ENCODE measurements at regions not wholly inside any gene's neighbourhood (a gene's known extent, or its start where the extent isn't known, plus 50 kb on each side); places are given as distances from the start of the nearest gene placed in this dataset.
"Not testable (repeated sequence)": the region's sequence is repeated elsewhere in the genome, so short reads cannot be mapped to it uniquely, and the experiment has no call there.

DNA sequence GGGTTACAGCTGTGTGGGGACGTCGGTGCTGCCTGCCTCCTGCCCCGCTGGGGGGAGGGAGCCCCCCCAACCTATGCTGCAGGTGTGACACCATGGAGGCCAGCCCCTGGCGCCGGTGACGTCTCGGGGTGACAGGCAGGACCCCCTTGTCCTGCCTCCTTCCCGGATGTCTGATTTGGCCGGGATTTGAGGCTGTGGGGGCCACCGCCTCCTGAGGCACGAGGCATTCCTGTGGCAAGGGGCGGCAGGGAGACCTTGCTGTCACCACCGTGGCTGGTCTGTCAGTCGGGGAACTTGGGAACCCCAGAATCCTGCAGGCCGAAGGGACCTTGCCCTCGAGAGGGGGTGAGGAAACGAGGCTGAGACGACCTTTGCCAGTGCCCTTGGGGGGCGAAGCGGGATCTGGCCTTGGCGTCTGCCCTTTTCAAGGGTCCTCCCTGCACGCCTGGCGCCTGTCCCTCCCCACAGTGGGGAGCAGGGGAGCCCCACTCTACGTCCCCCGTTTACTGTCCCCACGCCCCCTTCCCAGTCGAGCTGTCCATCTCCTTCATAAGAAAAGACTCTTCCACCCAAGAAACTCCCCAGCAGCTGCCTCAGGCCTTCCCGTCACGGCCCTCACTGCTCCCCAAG is 74.4 kb downstream of the METRNL start:
- peaks cover 31% of the 10 kb centered on the region for H3K4me1 Mint-ChIP-seq
- H3K4me3 Mint-ChIP-seq, result no peak overlapping the region
- peak overlapping the region; percentile 61 for H3K27ac Mint-ChIP-seq
- no peaks in the 10 kb centered on the region for H3K36me3 Mint-ChIP-seq
- peak; percentile 21 for ATAC-seq
- H3K9me3 Mint-ChIP-seq, result no peaks in the 10 kb centered on the region
- H3K27me3 Mint-ChIP-seq, result peaks cover 45% of the 10 kb centered on the region

DNA sequence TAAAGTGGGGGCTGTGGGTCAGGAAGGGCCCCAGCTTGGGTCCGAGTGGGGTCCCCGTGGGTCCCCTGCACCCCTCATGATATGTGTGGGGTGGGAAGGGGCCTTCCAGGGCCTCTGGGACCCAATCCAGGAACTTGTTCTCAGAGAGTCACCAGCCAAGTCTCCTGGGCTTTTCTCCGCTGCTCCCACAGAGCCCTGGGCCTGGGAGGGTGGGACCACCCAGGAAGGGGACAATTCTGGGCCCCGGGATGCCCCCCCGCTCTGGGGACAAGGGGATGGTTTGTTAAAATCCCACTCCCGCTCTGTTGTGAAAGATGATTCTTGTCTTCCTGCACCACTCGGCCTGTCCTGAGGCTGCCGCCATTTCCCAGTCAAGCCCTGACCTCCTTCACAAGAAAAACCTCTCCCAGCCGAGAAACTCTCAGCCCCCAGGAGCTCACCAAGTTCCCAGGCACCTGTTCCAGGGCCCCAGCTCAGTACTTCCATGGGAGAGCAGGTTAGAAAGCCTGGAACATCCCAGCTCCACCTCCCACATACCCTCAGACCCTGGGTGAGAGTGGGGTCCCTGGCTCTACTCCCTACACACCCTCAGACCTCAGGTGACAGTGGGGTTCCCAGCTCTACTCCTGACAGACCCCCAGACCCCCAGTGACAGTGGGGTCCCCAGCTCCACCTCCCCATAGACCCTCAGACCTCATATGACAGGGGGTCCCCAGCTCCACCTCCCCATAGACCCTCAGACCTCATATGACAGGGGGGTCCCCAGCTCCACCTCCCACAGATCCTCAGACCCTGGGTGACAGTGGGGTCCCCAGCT is 75.1 kb downstream of the METRNL start:
- H3K27ac Mint-ChIP-seq, result peak overlapping the region; percentile 61
- H3K36me3 Mint-ChIP-seq, result no peaks in the 10 kb centered on the region
- peak; percentile 31 for ATAC-seq
- H3K4me3 Mint-ChIP-seq, result no peak overlapping the region
- H3K4me1 Mint-ChIP-seq, result peaks cover 31% of the 10 kb centered on the region
- H3K27me3 Mint-ChIP-seq, result peaks cover 49% of the 10 kb centered on the region
- H3K9me3 Mint-ChIP-seq, result no peaks in the 10 kb centered on the region

DNA sequence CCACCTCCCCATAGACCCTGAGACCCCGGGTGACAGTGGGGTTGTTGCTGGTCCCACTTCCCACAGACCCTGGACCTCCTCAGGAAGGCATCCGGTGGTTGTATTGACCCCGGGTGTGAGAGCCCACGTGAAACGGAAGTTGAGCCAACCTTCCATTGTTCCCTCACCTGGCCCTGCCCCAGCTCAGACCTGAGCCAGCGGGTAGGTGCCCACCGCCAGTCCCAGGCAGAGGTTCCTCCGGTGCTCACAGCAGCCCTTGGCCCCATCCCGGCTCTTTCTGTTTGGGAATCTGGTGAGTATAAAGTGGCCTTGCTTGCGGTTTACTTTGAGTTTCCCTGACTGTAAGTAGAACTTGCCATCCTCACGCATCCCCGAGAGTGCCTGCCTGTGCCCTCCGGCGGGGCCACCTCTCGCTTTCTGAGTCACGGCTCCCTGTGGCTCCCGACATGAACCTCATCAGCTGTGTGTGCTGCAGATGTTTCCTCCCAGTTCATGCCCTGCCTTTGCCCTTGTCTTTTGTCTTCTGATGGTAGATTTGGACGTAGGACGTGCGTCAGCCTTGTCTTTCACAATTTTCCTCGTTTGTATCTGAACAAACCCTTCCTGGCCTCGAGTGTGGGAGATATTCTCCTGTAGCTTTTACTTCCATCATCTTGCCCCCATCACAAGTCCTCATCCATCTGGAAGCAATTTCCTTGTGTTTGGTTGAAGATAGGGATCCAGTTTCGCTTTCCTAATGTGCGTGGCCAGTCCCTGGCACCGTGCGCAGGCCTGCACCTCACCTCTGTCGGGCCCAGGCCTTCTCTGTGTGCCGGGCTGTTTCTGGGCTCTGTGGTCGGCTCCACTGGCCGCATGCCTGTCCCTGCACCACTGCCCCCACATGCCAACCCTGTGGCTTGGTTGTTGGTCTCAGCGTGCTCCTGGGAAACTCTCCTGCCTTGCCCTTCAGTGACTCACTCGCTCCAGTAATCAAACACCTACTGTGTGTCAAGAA is 76.0 kb downstream of the METRNL start:
- Mint-ChIP-seq H3K27me3 (peaks cover 49% of the 10 kb centered on the region), H3K9me3 (no peaks in the 10 kb centered on the region), H3K36me3 (no peaks in the 10 kb centered on the region), H3K27ac (peak overlapping the region; percentile 61), H3K4me1 (peaks cover 31% of the 10 kb centered on the region), H3K4me3 (no peak overlapping the region)
- no peak for ATAC-seq

DNA sequence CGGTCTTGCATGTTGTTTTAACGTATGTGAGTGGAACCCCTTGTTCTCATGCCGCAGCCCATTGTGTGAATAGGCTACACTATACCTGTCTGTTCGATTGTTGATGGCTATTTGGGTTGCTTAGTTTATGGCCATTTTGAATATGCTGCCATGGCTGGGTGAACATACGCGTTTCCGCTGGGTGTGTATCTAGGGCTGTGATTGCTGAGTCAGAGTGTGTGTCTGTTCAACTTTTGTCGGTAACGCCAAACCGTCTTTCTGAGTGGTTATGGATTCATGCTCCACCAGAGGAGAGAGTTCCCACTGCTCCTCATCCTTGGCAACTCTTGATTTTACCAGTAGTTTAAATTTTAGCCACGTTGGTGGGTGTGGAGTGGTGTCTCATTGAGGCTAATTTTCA is 77.0 kb downstream of the METRNL start:
- peaks cover 31% of the 10 kb centered on the region for H3K4me1 Mint-ChIP-seq
- no peak for ATAC-seq
- H3K27ac Mint-ChIP-seq, result no peak overlapping the region
- H3K9me3 Mint-ChIP-seq, result no peaks in the 10 kb centered on the region
- H3K27me3 Mint-ChIP-seq, result peaks cover 51% of the 10 kb centered on the region
- H3K36me3 Mint-ChIP-seq, result no peaks in the 10 kb centered on the region
- H3K4me3 Mint-ChIP-seq, result no peak overlapping the region

DNA sequence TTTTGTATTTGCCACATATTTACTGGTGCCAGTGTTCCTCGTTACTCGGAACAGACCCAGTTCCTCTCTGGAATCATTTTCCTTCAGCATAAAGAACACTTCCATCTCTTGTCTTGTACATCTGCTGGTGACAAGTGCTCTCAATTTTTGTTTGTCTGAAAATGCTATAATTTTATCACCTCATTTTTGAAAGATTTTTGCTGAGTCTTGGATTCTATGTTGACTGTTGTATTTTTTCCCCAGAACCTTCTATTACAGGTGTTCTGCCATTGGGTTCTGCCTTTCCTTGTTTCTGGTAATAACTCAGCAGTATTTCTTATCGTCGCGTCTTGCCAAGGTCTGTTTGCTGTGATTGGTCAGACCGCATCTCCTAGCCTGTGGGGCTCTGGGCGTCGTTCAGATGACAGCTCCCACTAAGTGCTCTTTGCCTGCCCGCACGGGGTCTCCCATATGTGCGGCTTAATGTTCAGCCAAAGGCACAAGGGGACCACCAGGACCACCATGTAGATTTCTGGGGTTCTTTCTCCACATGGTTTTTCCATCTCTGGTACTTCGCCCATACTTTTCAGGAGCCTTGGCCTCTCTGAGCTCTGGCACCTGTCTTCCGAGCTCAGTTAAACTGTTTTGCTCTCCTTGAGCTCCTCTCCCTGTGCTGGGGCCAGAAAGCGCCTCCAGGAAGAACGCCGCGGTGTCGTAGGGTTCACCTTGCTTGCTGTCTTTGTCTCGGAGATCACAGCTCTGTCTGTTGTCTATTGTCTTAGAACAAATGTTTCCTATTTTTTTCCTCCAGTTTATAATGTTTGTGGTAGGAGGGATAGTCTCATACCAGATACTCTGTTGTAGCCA is 80.0 kb downstream of the METRNL start:
- Mint-ChIP-seq H3K27ac (no peak overlapping the region), H3K9me3 (no peaks in the 10 kb centered on the region), H3K27me3 (peaks cover 56% of the 10 kb centered on the region), H3K4me1 (peaks cover 15% of the 10 kb centered on the region), H3K36me3 (no peaks in the 10 kb centered on the region), H3K4me3 (no peak overlapping the region)
- ATAC-seq, result no peak

DNA sequence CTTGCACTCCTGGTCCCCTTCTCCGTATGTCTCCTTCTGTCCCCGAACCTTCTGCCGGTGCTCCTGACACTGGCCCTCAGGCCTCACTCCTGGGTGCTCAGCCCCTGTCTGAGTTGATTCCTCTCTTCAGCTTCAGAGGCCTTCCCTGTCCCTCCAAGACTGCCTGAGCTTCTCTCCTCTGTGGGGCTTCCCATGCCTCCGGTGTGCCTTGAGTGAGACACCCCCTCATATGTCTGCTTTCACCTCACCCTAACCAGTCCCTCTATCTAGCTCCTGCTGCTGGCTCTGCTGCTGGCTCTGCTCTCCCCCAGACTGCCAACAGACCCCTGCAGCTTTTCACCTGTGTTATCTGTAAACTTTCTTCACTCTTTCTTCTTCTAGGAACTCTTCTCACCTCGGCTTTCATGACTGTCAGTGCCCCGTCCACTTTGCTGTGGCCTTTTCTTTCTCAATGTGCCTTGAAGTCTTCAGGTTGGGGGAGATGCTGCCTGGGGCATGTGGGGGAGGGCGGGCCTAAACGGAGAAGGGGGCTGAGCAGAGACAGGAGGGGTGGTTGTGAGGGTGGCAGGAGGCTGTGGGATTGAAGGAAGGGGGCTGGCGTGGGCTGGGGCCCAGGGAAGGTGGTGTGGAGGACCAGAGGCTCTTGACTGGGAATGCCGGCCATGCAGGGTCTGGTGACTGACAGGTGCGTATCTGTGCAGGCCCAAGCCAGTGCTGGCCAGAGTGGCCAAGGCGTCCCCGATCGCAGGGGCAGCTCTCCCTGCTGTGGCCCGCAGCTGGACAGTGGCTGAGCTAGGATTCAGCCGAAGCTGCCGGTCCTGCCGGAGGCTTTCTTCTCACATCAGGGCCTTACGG is 81.3 kb downstream of the METRNL start:
- Mint-ChIP-seq H3K27me3 (peaks cover 43% of the 10 kb centered on the region), H3K4me1 (peaks cover 3% of the 10 kb centered on the region), H3K27ac (no peak overlapping the region)

DNA sequence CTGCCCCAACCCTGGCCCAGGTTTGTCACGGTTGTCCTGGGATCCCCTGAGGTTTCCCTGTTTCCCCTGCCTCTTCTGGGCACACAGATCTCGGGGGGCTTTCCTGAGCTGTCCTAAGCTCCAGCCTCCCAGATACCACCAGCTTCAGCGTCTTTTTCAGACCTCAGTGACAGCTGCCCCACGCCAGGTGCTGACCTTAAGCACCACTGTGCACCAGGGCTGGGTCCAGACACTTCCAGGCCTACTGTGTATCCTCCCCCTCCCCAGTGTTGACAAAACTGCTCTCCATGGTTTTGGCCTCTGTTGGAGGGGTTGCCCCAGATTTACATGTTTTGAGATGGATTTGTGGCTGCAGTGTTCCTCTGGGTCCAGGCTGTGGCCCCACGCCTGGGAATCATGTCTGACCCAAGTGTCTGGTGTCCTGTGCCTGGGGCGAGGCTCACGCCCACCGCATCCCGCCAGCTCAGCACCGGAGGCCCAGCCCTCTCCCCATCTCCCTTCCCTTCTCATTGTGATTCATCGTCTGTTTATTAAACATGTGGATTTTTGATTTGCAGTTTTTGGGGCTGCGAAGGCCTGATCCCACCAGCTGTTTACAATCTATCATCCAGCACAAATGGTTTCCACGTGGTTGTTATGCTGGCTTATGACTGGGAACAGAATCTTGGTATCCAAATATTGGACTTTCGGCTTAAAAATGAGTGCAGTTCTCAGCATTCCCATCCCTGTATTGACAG is 82.1 kb downstream of the METRNL start:
- H3K27me3 Mint-ChIP-seq, result peaks cover 41% of the 10 kb centered on the region
- H3K4me1 Mint-ChIP-seq, result no peaks in the 10 kb centered on the region
- no peak overlapping the region for H3K27ac Mint-ChIP-seq
- no peak overlapping the region for H3K4me3 Mint-ChIP-seq
- no peak for ATAC-seq
- no peaks in the 10 kb centered on the region for H3K36me3 Mint-ChIP-seq
- peaks cover 3% of the 10 kb centered on the region for H3K9me3 Mint-ChIP-seq

More for the DNA sequence above, 81.3 kb downstream of the METRNL start:
- ATAC-seq, result peak; percentile 8
- H3K4me3 Mint-ChIP-seq, result no peak overlapping the region
- H3K9me3 Mint-ChIP-seq, result no peaks in the 10 kb centered on the region
- no peaks in the 10 kb centered on the region for H3K36me3 Mint-ChIP-seq

DNA sequence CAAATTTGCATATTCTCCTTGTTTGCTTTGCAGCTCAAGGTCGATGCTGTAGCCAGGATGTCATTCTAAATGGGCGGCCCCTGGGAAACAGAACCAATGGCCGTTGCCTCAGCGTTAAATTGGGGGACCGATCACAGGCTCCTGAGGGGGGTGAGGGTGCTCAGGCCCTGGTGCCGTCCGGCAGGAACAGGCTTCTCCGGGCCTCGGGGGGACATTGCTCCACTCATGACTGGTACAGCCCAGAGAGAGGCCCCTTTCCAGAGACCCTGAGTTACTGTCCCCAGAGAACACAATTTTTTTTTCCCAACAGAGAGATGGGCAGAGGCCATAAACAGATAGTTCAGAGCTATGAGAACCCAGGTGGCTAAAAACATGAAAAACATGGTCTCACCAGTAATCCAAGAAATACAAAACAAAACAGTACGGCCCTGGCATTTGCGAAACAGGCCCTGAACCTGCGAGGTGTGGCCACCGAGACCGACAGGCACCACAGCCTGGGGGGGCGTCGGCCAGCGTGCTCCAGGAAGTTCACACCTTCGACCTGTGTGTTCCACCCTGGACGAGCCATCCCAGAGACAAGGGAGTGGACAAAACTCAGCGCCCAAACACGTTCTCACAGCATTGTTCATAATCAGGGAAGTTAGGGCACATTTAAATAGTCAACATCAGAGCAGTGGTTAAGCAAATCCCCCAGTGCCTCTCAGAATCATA is 82.8 kb downstream of the METRNL start:
- no peaks in the 10 kb centered on the region for H3K4me1 Mint-ChIP-seq
- no peak overlapping the region for H3K4me3 Mint-ChIP-seq
- no peak for ATAC-seq
- H3K27ac Mint-ChIP-seq, result no peak overlapping the region
- no peaks in the 10 kb centered on the region for H3K36me3 Mint-ChIP-seq
- H3K9me3 Mint-ChIP-seq, result peaks cover 8% of the 10 kb centered on the region
- H3K27me3 Mint-ChIP-seq, result peaks cover 48% of the 10 kb centered on the region

DNA sequence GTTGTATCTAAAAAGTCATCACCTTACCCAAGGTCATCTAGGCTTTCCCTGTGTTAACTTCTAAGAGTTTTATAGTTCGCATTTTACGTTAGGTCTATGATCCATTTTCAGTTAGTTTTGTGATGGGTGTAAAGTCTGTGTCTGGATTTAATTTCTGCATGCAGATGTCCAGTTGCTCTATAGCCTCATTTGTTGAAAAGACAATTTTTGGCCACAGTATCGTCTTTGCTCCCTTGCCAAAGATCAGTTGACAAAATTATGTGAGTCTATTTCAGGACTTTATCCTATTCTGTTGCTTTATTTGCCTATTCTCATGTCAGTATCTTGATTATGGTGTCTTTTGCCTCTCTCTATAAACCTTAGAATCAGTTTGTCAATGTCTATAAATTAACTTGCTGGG is 85.1 kb downstream of the METRNL start:
- Mint-ChIP-seq H3K9me3 (peaks cover 12% of the 10 kb centered on the region), H3K36me3 (no peaks in the 10 kb centered on the region), H3K4me1 (no peaks in the 10 kb centered on the region), H3K4me3 (no peak overlapping the region), H3K27ac (no peak overlapping the region), H3K27me3 (peaks cover 55% of the 10 kb centered on the region)
- ATAC-seq, result no peak

DNA sequence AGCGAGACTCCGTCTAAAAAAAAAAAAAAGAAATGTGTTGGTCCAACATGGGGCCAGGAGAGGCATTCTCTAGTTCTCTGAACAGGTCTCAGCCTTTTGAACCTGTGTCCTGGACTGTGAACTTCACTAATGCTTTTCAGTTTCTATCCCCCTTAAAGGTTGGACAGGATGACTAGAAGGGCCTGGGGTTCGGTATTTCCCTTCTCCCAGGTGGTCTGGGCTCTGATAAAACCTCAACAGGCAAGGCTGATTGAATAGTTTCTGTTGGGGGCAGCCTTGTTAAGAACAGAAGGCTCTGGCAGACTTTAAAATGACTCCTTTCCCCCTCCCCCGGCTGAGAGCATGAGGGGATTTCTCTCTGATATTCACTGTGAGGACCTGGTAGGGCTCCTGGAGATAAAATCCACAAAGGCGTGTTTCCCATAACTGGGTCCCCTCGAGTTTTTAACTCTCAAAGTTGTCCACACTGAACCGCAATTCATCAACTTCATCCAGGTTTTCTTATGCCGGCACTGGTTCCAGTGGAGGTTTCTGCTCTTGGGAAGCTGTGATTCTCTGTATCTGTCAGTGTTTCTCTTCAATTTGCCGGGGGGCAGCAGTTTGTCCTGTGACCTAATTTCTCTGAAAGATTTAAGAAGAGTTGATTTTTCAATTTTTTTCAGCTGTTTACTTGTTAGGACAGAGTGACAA is 91.3 kb downstream of the METRNL start:
- Mint-ChIP-seq H3K27me3 (peaks cover 38% of the 10 kb centered on the region), H3K4me3 (no peak overlapping the region), H3K4me1 (peaks cover 18% of the 10 kb centered on the region), H3K27ac (no peak overlapping the region), H3K36me3 (no peaks in the 10 kb centered on the region), H3K9me3 (peaks cover 12% of the 10 kb centered on the region)
- no peak for ATAC-seq

DNA sequence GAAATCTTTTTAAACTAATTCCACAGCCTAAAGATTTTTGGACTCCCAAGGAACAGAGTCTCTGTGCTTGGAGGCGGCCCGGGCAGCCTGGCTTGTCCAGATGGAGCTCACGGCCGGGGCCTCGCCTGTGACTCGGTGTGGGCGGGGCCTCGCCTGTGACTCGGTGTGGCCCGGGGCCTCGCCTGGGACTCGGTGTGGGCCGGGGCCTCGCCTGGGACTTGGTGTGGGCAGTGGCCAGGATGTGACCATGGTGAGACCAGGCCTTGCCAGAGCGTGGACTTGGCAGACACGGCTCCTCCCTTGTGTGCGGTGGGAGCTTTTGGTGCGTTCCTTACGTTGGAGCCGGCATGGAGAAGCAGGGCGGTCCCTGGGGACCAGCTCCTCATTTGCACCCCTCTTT is 92.3 kb downstream of the METRNL start:
- Mint-ChIP-seq H3K4me3 (no peak overlapping the region), H3K4me1 (peaks cover 27% of the 10 kb centered on the region), H3K36me3 (no peaks in the 10 kb centered on the region), H3K27ac (no peak overlapping the region), H3K27me3 (peaks cover 43% of the 10 kb centered on the region), H3K9me3 (peaks cover 9% of the 10 kb centered on the region)
- no peak for ATAC-seq

DNA sequence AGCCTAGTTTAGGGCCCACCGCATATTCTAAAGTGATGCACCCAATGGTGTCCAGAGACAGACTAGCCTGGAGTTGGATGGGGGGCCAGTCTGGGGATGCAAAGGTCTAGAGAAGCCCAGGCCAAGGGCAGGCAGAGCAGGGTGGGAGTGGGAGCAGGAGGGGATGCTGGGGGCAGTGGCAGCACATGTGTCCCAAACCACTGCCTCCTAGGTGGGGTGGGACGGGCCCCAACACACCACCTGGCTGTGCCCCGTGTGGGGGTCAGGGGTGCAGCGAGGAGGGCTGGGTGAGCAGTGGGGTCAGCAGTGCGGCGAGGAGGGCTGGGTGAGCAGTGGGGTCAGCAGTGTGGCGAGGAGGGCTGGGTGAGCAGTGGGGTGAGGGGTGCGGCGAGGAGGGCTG is 92.7 kb downstream of the METRNL start:
- not testable (repeated sequence) for H3K4me3 Mint-ChIP-seq, H3K27ac Mint-ChIP-seq, H3K9me3 Mint-ChIP-seq, ATAC-seq, H3K36me3 Mint-ChIP-seq
- peaks cover 43% of the 10 kb centered on the region for H3K27me3 Mint-ChIP-seq
- peaks cover 27% of the 10 kb centered on the region for H3K4me1 Mint-ChIP-seq

Data from stimulated activated memory B cell treated with anti-CD40 and anti-IgM and Interleukin-4, amounts not matched to agents 10 μg/mL and 1 μg/mL and 100 μg/mL, for 72 hours (primary cell).